22Rv1 (cell line): ENCODE measurements at regions not wholly inside any gene's neighbourhood (a gene's known extent, or its start where the extent isn't known, plus 50 kb on each side); places are given as distances from the start of the nearest gene placed in this dataset.

Source experiments
- H3K27ac ChIP-seq: fragments of 450-650 bp; 2 replicates; pipeline ENCODE4 v1.5.1; 2017
- ZFX ChIP-seq: fragments of 450-650 bp; IDR thresholded peaks from 2 replicates; pipeline ENCODE4 v1.6.1; 2017; ENCODE audit warnings: antibody characterized with exemption, borderline replicate concordance
- TF ChIP-seq, protein P1 (sequence below): fragments of 450-650 bp; IDR thresholded peaks from 2 replicates; pipeline ENCODE4 v1.5.1; 2017; ENCODE audit warnings: mild to moderate bottlenecking

DNA sequence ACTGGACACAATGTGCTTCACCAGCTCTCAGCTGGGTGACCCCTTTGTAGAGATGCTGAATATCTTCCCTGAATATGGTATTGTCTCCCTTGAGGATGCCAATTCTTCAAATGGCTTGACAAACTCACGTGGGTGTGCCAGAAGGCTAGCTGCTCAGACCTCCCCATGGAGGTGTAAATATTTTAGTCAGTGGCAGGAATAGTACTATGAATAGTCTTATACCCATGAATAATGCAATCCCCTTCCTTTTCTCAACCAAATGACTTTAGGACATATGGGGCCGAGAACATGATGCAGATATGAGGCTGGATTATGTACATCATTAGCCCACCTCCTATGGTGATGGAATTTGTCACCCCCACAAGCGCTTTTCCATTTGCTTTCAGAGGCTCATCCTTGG lies 401.8 kb downstream of the ADRA2A start:
- TF ChIP-seq, protein P1, sequence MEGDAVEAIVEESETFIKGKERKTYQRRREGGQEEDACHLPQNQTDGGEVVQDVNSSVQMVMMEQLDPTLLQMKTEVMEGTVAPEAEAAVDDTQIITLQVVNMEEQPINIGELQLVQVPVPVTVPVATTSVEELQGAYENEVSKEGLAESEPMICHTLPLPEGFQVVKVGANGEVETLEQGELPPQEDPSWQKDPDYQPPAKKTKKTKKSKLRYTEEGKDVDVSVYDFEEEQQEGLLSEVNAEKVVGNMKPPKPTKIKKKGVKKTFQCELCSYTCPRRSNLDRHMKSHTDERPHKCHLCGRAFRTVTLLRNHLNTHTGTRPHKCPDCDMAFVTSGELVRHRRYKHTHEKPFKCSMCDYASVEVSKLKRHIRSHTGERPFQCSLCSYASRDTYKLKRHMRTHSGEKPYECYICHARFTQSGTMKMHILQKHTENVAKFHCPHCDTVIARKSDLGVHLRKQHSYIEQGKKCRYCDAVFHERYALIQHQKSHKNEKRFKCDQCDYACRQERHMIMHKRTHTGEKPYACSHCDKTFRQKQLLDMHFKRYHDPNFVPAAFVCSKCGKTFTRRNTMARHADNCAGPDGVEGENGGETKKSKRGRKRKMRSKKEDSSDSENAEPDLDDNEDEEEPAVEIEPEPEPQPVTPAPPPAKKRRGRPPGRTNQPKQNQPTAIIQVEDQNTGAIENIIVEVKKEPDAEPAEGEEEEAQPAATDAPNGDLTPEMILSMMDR, result no peak
- no peak for TF ChIP-seq ZFX
- no peak overlapping the region for H3K27ac ChIP-seq

DNA sequence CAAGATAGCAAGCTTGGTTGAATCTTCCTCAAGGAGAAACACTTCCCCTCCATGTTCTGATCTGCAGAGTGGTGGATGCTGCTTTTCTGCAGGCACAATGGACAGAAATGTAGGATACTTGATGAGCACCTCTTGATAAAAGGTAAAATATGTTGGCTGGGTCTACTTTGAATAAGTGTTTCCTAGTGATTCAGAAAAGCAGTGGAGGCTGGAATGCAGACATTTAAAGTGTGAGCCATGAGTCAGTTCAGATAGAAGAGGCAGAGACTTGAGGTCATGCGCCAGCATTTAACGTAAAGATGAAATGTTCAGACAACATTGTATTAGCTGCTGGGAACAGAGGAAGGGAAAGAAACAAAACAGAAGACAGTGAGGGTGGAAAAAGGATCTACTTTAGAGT lies 403.1 kb downstream of the ADRA2A start:
- TF ChIP-seq, protein P1, result no peak
- no peak for TF ChIP-seq ZFX
- no peak overlapping the region for H3K27ac ChIP-seq

DNA sequence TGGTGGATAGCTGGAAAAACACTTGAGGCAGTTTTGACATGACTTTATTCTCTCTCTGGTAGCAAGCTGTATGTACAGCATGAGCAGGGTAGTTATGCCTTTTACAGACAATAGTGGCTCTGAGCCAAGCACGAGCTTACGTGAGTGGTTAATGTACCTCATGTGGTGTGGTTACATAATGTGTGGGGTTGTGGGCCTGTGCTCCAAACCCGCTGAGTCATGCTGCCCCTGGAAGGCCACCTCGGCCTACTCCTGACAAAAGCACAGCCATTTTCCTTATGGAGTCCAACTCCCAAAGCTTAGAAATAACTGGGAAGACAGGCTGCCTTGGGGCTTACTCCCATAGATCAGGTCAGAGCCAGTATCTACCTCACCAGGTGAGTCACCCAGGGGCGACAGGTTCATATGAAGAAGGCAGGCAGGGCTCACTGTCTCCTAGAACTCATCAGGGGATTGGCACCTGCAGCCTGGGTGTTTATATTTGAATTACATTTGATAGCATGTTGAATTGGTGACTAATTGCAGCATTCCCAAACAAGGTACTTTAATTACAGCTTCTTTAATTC lies 404.5 kb downstream of the ADRA2A start:
- TF ChIP-seq, protein P1, result no peak
- TF ChIP-seq ZFX, result no peak
- H3K27ac ChIP-seq, result no peak overlapping the region

DNA sequence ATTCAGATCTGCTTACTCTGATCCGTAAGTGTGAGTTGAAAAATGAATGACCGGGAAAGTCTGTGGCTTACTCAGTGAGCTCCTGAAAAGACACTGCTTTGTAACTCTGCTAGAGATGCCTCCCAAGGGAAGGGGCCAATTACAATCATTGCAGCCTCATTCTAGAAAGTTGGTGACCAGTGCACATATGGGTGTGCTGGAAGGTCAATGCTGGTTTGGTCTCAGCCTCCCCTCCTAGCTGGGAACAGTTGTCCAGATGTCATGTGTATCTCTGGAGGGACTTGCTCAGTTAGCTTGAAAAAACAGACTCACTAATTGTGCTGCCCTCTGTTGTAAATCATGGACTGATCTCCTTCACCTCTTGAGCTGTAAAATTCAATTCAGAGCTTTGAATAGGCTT lies 405.0 kb downstream of the ADRA2A start:
- H3K27ac ChIP-seq, result no peak overlapping the region
- TF ChIP-seq, protein P1, result no peak
- TF ChIP-seq ZFX, result no peak

DNA sequence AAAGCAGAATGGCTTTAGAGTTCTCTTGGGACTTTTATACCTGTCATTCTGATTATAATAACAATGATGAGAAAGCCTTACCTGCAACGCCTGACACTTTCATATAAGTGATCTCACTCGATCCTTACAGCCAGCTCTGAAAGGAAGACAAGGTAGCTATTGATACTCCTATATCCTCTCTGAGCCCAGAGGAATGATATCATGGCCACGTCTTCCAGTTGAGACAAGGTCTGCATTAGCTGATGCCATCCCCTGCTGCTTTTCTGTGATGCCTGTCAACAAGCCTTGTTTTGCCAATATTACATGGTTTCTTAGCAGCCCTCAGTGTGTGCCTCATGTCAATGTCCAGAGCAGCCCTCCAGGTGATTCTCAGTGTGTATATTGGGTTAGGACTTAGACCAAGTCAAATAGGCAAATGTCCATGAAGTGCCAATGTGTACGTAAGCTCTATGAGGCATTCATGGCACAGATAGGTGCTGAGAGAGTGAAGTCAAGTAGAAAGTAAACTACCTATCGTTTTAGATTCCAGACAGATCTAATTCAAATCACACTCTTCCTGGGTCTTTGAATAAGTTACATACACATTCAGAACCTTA lies 405.9 kb downstream of the ADRA2A start:
- H3K27ac ChIP-seq, result no peak overlapping the region

DNA sequence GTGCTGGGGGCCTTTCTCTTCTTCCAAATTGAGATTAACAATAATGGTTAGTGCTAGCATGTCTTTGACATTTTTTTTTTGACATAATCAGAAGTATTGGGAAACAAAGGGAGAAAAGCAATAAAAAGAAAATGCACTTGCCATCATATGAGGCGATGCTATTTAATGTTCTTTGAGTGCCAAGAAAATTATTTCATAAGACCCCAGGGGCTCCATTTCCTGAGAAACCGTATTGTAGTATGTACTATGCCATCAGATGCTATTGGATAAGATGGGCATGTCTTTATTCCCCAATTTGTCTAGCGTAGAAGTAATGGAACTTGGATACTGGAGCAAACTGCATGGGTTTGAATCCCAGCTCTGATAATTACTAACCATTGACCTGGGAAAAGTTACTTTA lies 408.9 kb downstream of the ADRA2A start:
- TF ChIP-seq, protein P1, result no peak
- no peak for TF ChIP-seq ZFX

More for the DNA sequence above, 405.9 kb downstream of the ADRA2A start:
- TF ChIP-seq, protein P1, result no peak
- no peak for TF ChIP-seq ZFX

DNA sequence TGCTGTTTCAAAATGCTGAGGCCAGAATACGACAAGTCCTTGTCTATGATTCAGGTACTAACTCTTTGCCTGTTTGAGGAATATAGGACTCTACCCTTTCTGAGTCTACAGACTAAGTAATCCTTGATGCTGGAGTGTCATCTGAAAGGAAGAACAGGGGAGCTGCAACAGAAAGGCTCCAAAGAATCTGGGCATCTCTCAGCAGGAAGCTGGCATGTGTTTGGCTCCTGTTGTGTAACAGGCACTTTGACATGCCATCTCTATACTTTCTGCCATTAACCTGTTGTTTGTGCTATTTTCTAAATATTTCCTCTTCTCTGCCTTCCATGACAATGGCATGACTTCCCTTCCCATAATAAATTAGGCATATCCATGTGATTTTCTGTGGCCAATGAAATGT lies 409.5 kb downstream of the ADRA2A start:
- TF ChIP-seq, protein P1, result no peak
- TF ChIP-seq ZFX, result no peak
- no peak overlapping the region for H3K27ac ChIP-seq

More for the DNA sequence above, 408.9 kb downstream of the ADRA2A start:
- H3K27ac ChIP-seq, result no peak overlapping the region
